Left hindlimb (tissue), 1 donor: ENCODE measurements at regions not wholly inside any gene's neighbourhood (a gene's known extent, or its start where the extent isn't known, plus 50 kb on each side); places are given as distances from the start of the nearest gene placed in this dataset.

Experiments
- DNase-seq: peaks from one replicate; pipeline ENCODE4 v3.0.0-alpha.2; 2018

DNA sequence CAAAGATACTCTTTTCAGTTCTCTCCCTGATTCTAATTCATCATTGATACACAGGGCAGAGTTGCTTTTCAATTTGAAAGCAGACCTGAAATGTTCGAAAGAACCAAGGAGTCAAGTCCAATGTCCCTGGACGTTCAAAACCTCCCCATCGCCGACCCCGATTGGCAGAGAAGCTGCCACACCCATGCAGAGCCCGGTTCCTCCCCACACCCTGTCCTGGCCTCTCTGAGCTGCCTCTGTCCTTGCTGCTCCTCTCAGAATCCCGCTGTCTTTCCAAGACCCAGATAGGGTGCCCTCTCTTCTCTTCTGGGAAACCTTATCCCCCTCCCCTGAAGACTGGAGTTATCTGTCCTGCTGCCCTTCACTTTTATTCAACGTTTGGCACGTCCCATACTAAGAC is 52.3 kb upstream of the CITED2 start:
- DNase-seq, result no peak

DNA sequence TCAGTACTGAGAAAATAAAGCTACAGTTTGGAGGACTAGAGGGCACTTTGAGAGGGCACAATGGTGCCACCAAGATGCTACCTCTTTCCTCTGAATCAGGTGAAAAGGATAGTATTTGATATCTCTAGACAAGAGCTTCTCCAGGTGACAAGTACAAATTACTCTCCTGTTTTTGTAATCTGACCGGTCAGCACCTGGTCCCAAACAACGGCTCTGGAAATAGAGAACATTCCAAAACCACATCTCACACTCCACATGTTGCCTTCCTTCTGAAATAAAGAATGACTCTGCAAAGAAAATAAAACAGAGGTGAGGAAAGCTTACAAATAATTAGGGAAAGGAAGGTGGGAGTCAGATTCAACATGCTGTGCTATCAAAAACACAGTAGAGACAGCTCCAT is 51.3 kb upstream of the CITED2 start:
- no peak for DNase-seq

DNA sequence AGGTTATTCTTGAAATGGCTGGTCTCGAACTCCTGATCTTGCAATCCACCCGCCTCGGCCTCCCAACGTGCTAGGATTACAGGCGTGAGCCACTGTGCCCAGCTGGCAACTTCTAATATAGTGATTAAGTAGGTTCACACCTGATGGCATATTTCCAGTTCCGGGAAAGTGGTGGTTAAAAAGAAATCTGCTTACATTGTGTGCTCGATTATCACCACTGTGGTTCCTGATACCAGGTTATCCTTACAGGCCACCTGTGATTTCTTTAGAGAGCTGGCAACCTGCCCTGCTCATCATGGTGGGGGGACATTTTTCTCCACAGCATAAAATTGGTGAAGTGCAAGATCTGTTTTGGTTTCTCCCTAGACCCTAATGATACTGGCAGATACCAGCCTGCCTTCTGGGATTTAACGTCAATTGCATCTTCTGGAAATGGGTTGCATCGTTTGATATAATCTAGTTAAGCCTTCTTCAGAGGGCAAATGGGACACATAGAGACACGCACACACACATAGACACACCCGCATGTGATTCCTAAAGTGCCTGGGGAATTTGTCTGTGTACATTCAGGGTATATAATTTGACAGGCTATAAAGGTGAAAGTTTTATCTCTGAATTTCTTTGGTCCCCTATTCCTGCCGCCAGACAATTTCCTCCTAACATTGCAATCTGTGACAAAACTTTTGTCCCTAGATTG is 49.7 kb upstream of the CITED2 start:
- no peak for DNase-seq
